ENCODE measurements at regions not wholly inside any gene's neighbourhood (a gene's known extent, or its start where the extent isn't known, plus 50 kb on each side); places are given as distances from the start of the nearest gene placed in this dataset.
A peak's percentile ranks its signal among the peaks of the same experiment; 100 is the strongest.

DNA sequence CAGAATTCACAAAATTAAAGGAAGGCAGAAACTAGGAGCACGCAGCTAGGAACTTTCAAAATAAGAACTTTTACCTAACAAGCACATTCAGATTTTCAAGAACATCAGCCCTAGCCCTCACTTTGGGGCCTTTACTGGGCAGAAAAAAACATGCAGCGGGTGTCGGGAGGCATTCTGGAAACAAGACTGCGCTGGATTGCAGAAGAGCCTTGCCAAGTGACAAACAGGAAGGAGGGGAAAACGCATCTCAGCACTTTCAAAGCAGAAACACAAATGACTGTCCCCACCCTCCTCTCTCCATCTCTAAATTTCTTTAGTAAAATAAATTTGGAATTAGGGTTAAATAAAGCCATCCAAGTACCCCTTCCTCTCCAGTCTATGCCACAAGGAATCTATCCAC is 74.6 kb upstream of the RREB1 start:
- intact Hi-C loops (cut with DNase I): no loop called here
- no peak overlapping the region for H3K4me3 ChIP-seq
- DNase-seq (peak in 1 of 5 donors; percentile 43), ATAC-seq (peak in 1 of 4 donors; percentile 45)
- H3K27ac ChIP-seq: peak overlapping the region in 1 of 12 donors; percentile 76
- H3K4me1 ChIP-seq: peaks cover 0 to 36% (median 0%) of the 10 kb centered on the region in 12 donors
- H3K36me3 ChIP-seq: no peaks in the 10 kb centered on the region
- peaks cover 0 to 5% (median 0%) of the 10 kb centered on the region in 9 donors for H3K27me3 ChIP-seq
- WGBS, 4 donors: 50 to 64% (median 57%) methylated on average over 5 of the region's 5 CpGs
- H3K9me3 ChIP-seq: peaks cover 0 to 5% (median 0%) of the 10 kb centered on the region in 12 donors
- TF ChIP-seq, protein P1, sequence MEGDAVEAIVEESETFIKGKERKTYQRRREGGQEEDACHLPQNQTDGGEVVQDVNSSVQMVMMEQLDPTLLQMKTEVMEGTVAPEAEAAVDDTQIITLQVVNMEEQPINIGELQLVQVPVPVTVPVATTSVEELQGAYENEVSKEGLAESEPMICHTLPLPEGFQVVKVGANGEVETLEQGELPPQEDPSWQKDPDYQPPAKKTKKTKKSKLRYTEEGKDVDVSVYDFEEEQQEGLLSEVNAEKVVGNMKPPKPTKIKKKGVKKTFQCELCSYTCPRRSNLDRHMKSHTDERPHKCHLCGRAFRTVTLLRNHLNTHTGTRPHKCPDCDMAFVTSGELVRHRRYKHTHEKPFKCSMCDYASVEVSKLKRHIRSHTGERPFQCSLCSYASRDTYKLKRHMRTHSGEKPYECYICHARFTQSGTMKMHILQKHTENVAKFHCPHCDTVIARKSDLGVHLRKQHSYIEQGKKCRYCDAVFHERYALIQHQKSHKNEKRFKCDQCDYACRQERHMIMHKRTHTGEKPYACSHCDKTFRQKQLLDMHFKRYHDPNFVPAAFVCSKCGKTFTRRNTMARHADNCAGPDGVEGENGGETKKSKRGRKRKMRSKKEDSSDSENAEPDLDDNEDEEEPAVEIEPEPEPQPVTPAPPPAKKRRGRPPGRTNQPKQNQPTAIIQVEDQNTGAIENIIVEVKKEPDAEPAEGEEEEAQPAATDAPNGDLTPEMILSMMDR (IDR thresholded peaks at IDR 0.05): no peak
- TF ChIP-seq POLR2A (IDR thresholded peaks at IDR 0.05): no peak

DNA sequence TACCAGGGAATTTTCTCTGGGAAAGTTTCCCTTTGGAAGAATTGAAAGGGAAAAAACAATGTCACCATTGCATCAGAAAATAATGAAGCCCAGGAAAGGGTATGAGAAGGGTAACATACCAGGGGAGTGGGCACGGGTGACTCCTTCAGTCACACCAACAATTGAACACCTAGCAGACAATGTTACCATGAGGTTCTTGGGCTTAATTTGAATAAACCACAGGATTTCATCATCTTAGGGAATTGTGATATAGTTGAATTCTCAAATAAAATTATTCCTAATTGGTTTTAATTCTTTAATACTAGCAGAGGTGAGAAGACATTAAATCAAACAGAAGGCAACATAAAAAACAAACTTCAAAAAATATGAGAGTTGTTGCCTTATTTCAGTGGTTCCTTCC is 73.7 kb upstream of the RREB1 start:
- intact Hi-C loops (cut with DNase I): no loop called here
- ATAC-seq (no peak), DNase-seq (no peak)
- H3K27ac ChIP-seq: peak overlapping the region in 1 of 12 donors; percentile 76
- no peak for TF ChIP-seq POLR2A (IDR thresholded peaks at IDR 0.05)
- TF ChIP-seq, protein P1 (IDR thresholded peaks at IDR 0.05): no peak
- H3K9me3 ChIP-seq: peaks cover 0 to 5% (median 0%) of the 10 kb centered on the region in 12 donors
- H3K4me3 ChIP-seq: no peak overlapping the region
- WGBS, 4 donors: 79 to 90% (median 85%) methylated on average over 1 of the region's 1 CpG
- H3K4me1 ChIP-seq: peaks cover 0 to 36% (median 0%) of the 10 kb centered on the region in 12 donors
- no peaks in the 10 kb centered on the region for H3K36me3 ChIP-seq
- peaks cover 0 to 5% (median 0%) of the 10 kb centered on the region in 9 donors for H3K27me3 ChIP-seq

DNA sequence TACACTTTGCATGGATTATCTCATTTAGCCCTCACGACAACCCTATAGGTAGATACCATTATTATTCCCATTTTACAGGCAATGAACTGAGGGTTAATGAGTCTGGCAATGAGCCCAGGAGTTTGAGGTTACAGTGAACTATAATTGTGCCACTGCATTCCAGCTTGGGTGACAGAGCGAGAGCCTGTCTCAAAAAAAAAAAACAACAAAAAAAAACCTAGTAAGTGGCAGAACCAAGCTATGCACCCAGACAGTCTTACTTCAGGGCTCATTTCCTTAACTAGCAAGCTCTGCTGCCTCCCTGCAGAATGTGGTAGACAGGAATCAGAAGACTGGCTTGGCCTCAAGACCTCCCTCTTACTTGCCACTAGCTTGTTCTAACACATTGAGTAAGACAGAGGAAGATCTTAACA is 71.9 kb upstream of the RREB1 start:
- peaks cover 0 to 5% (median 0%) of the 10 kb centered on the region in 9 donors for H3K27me3 ChIP-seq
- H3K36me3 ChIP-seq: no peaks in the 10 kb centered on the region
- no peak overlapping the region for H3K27ac ChIP-seq
- ATAC-seq (no peak), DNase-seq (no peak)
- H3K4me1 ChIP-seq: peaks cover 0 to 36% (median 0%) of the 10 kb centered on the region in 12 donors
- WGBS, 4 donors: 64 to 72% (median 65%) methylated on average over 2 of the region's 2 CpGs
- no peak for TF ChIP-seq POLR2A (IDR thresholded peaks at IDR 0.05)
- TF ChIP-seq, protein P1 (IDR thresholded peaks at IDR 0.05): no peak
- H3K4me3 ChIP-seq: no peak overlapping the region
- H3K9me3 ChIP-seq: peaks cover 0 to 5% (median 0%) of the 10 kb centered on the region in 12 donors
- intact Hi-C loops (cut with DNase I): no loop called here

DNA sequence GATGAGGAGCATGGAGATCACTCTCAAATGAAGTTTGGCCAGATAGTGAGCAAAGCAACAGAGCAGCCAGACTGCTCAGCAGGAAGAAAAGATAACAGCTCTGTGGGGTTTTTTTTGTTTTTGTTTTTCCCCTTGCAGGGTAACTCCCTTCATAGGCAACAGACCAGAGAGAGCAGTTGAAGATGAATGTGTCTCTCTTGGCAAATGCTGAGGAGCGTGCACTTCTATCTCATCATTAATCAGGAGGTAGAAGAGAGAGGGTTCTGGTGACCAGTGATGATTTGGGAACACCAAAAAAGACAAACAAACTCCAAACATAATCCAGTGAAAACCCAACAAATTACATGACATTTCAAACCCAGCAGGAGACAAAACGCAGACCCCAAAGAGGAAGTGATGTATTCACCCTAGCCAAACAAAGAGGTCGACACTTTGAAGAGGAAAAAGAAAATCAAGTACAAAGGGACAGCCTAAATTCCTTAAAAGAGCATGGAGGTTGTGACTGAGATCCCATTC is 66.2 kb upstream of the RREB1 start:
- Histone ChIP-seq H3K36me3 (no peaks in the 10 kb centered on the region), H3K27ac (peak overlapping the region in 1 of 12 donors; percentile 84), H3K9me3 (peaks cover 0 to 5% (median 0%) of the 10 kb centered on the region in 12 donors), H3K4me3 (no peak overlapping the region), H3K27me3 (no peaks in the 10 kb centered on the region), H3K4me1 (peaks cover 0 to 25% (median 7%) of the 10 kb centered on the region in 12 donors)
- WGBS, 4 donors: 78 to 79% (median 78%) methylated on average over 3 of the region's 3 CpGs
- DNase-seq: no peak
- no peak for TF ChIP-seq POLR2A (IDR thresholded peaks at IDR 0.05)
- TF ChIP-seq, protein P1 (IDR thresholded peaks at IDR 0.05): no peak
- no peak for ATAC-seq
- intact Hi-C loops (cut with DNase I): loop anchor here in 3 of 10 donors (5.0 to 10.0 kb wide), 5 partner anchors 44 to 573 kb away; no protein-coding TSS in a partner anchor

All from heart left ventricle (tissue), 16 donors.